ENCODE measurements at regions not wholly inside any gene's neighbourhood (a gene's known extent, or its start where the extent isn't known, plus 50 kb on each side); places are given as distances from the start of the nearest gene placed in this dataset.

- Histone ChIP-seq H3K9me3 (replicated peaks in 1 of 3) (no peaks in the 10 kb centered on the region), H3K36me3 (replicated peaks in 1 of 2) (no peaks in the 10 kb centered on the region), H3K4me1 (replicated peaks in 1 of 2) (peaks cover 0 to 5% of the 10 kb centered on the region in 2 donors), H3K27ac (no peak overlapping the region), H3K27me3 (no peaks in the 10 kb centered on the region), H3K4me3 (peak overlapping the region in 1 of 4 donors; percentile 48)
- 74 to 90% (median 81%) methylated on average over 2 of the region's 2 CpGs for WGBS, 4 donors
- no peak for DNase-seq
- no peak for TF ChIP-seq CTCF (IDR thresholded peaks at IDR 0.05)
- TF ChIP-seq POLR2A (IDR thresholded peaks at IDR 0.05) = no peak
- intact Hi-C loops (cut with DNase I) = no loop called here
Measured at GRCh38 chr12:87660987-87661774, 368.0 kb downstream of the C12orf50 start.

GRCh38 chr12:87660291-87660690 is 368.9 kb downstream of the C12orf50 start:
- Histone ChIP-seq H3K9me3 (replicated peaks in 1 of 3) (no peaks in the 10 kb centered on the region), H3K4me3 (no peak overlapping the region), H3K36me3 (replicated peaks in 1 of 2) (no peaks in the 10 kb centered on the region), H3K27me3 (no peaks in the 10 kb centered on the region), H3K27ac (no peak overlapping the region), H3K4me1 (replicated peaks in 1 of 2) (peaks cover 0 to 5% of the 10 kb centered on the region in 2 donors)
- TF ChIP-seq POLR2A (IDR thresholded peaks at IDR 0.05) (no peak), CTCF (IDR thresholded peaks at IDR 0.05) (no peak)
- DNase-seq = no peak
- intact Hi-C loops (cut with DNase I) = no loop called here
- 76 to 89% (median 83%) methylated on average over 2 of the region's 2 CpGs for WGBS, 4 donors

- intact Hi-C loops (cut with DNase I) = no loop called here
- H3K27ac ChIP-seq = no peak overlapping the region
- H3K27me3 ChIP-seq = no peaks in the 10 kb centered on the region
- H3K4me1 ChIP-seq (replicated peaks in 1 of 2) = no peaks in the 10 kb centered on the region
- H3K4me3 ChIP-seq = no peak overlapping the region
- no peaks in the 10 kb centered on the region for H3K36me3 ChIP-seq (replicated peaks in 1 of 2)
- TF ChIP-seq CTCF (IDR thresholded peaks at IDR 0.05) = no peak
- TF ChIP-seq POLR2A (IDR thresholded peaks at IDR 0.05) = no peak
- H3K9me3 ChIP-seq (replicated peaks in 1 of 3) = no peaks in the 10 kb centered on the region
- 86 to 98% (median 89%) methylated on average over 1 of the region's 1 CpG for WGBS, 4 donors
- DNase-seq = no peak
Measured at GRCh38 chr12:87656311-87656710, 372.9 kb downstream of the C12orf50 start.

- WGBS, 4 donors = 43 to 51% (median 47%) methylated on average over 3 of the region's 3 CpGs
- no peak for TF ChIP-seq CTCF (IDR thresholded peaks at IDR 0.05)
- TF ChIP-seq POLR2A (IDR thresholded peaks at IDR 0.05) = no peak
- Histone ChIP-seq H3K9me3 (replicated peaks in 1 of 3) (no peaks in the 10 kb centered on the region), H3K36me3 (replicated peaks in 1 of 2) (no peaks in the 10 kb centered on the region), H3K27me3 (no peaks in the 10 kb centered on the region), H3K4me1 (replicated peaks in 1 of 2) (no peaks in the 10 kb centered on the region), H3K27ac (no peak overlapping the region), H3K4me3 (no peak overlapping the region)
- intact Hi-C loops (cut with DNase I) = no loop called here
- DNase-seq = no peak
Measured at GRCh38 chr12:87651670-87652425, 377.4 kb downstream of the C12orf50 start.
